HG03066 (cell line): ENCODE measurements at regions not wholly inside any gene's neighbourhood (a gene's known extent, or its start where the extent isn't known, plus 50 kb on each side); places are given as distances from the start of the nearest gene placed in this dataset.

Experiments used
- ATAC-seq: cut with Tn5 transposase; IDR thresholded peaks from one replicate; pipeline ENCODE4 v1.9.1; 2021; ENCODE audit warnings: low read depth; ENCODE audit not compliant: unreplicated experiment

DNA sequence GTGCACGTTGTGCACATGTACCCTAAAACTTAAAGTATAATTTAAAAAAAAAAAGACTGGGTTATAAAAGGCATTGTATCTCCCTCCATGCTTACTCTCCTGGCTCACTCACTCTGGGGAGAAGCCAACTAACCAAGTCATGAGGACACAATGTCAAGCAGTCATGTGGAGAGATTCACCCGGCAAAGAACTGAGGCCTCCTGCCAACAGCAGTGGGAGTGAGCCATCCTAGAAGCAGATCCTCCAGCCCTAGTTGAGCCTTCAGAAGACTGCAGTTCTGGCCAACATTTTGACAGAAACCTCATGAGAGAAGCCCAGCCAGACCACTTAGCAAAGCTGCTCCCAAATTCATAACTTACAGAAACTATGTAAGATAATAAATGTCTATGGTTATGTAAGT lies 521.7 kb upstream of the FZD8 start:
- ATAC-seq = no peak

DNA sequence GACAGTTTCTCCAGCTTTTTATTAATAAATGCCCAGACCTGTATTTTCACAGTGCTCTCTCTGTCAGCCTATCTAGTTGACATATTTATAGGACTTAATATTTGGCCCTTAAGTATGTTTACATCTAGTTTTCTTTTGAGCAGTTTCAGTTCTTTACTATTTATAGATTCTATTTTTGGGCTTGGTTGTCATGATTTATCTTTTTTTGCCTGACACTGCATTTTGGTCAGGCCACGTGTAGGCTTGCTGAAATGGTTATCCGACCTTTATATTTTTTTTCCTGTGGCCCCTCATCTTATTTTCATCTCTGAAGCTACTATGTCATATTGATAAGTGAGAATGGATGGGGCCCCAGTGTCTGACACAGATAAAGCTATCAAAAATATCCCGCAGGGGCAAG lies 515.4 kb upstream of the FZD8 start:
- no peak for ATAC-seq

DNA sequence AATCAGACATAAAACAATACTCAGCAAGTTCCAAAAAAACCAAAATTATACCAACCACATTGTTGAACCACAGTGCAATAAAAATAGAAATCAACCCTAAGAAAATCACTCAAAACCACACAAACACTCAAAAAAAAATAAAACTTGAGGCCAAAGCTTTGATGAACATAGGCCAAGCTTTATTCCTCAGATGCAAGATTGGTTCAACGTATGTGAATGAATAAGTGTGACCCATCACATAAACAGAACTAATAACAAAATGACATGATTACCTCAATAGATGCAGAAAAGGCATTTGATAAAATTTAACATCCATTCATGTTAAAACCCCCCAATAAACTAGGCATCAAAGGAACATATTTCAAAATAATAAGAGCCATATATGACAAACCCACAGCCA lies 506.1 kb upstream of the FZD8 start:
- ATAC-seq = no peak

DNA sequence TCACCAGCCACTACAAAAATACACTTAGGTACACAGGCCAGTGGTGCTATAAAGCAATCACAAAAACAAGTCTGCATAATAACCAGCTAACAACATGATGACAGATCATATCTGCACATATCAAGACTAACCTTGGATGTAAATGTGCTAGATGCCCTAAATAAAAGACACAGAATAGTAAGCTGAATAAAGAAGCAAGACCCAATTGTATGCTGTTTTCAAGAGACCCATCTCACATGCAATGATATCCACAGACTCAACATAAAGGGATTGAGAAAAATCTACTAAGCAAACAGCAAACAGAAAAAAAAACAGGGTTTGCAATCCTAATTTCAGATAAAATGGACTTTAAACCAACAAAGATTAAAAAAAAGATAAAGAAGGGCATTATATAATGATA lies 505.4 kb upstream of the FZD8 start:
- no peak for ATAC-seq

DNA sequence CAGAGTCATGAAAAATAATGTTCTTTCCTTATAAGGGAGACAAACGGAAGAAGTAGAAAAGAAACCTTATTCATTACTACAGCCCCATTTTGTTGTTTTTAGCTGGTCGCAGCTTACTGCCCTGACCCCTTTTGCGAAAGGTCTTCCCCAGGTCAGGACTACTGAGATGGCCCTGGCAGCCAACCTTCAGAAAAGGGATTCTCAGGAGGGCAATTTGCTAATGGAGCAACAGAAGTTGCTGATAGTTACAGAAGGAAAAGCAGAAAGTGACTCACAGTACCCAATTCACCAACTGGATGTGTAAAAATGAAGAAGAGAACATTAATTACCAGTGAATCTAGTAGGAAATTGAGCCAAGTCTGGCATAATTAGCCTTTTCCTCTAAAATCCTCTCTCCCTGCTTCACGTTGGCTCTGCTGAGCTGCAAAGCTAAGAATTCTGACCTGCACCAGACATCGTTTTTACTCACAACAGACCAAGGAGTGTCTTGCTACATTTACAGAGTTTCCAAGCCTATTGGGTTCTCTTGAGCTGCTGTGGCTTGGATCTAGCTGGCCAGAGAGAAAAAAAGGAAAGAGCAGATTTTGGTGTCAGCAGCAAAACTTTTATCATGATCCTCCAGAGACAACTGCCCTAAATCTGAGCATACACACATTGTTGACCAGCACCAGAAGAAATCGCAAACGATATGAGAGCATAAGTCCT lies 499.9 kb upstream of the FZD8 start:
- no peak for ATAC-seq

DNA sequence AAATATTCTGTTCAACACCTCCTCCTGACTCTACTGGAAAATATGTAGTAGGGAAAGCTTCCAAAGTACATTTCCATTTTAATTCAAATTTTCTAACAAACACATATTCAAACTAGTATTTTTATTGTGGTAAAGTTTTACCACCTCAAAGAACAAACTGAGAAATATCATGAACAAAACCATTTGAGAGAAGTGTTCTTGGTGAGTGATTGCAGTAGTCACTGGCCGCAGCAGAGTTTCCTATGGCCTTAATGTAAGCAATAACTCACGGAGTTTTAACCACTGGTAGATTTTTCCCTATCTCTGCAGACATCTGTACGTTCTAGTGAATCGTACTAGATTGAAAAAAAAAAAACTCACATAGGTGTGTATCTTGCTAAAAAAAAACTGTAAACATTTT lies 487.0 kb upstream of the FZD8 start:
- no peak for ATAC-seq

DNA sequence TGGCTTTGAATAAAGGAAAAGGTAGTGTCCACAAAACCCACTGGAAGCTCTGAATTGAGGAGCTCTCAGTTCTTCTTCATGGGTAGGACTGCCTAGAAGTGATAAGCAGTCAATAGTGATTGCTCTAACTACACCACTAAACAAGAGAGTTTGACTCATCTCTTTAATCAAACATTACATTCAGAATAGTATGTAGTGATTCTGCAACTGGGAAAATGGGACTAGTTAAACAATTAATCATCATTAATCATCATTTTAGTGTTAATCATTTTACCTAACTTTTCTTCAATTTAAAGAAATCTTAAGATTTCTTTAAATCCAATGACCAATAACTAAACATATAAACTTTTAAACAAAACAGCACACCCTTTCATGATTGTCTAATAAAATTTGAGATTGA lies 484.0 kb upstream of the FZD8 start:
- ATAC-seq = no peak

DNA sequence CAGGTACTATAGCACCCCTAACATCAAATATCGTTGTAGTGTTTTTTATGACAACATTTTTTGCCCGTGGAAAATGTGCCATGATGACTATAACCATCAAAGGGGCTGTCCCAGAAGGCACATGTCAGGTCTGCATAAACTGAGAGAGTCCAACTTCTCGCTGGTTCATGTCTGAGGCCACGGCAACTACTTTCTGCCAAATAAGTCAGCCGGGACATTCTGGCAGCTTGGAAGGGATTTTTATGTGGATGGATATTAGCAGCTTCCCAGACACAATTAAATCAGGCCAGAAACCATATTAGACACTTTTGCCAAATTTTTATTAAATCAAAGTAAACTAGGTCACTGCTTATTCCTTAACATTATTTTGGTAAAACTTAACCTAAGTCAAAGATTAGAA lies 477.4 kb upstream of the FZD8 start:
- ATAC-seq = no peak

DNA sequence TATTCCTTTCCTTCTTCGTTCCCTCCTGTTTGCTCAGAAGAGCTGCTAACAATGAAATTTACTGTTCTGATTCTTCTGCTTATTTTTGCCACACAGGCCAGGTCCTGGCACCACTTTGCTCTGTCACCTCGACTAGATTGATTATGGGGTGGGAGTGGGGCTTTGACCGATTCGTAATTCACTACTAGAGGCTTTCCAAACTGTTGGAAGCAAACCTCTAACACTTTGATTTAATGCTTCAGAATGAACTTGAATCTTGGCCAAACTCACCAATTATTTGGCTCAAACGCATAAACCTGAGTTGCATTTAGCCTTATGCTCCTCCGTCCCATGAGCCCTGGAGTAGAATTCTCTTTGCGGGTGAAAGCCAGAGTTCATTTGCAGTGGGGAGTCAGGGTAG lies 476.2 kb upstream of the FZD8 start:
- no peak for ATAC-seq

DNA sequence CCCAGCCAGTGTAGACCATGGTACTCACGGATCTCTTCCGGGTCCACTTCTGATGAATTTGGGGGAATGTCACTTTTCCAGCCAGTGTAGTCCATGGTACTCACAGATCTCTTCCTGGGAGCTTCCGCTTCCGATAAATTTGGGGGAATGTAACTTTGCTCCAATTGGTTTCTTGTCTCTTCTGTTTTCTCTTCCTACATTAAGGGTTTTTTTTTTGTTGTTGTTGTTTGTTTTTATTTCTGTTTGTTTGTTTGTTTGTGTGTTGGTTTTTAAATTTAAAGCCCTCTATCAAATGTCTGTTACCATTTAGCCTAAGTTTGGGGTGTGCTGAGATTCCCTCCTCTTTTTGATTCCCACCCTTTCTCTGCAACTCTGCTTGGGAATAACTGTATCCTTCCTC lies 475.8 kb upstream of the FZD8 start:
- ATAC-seq = no peak

DNA sequence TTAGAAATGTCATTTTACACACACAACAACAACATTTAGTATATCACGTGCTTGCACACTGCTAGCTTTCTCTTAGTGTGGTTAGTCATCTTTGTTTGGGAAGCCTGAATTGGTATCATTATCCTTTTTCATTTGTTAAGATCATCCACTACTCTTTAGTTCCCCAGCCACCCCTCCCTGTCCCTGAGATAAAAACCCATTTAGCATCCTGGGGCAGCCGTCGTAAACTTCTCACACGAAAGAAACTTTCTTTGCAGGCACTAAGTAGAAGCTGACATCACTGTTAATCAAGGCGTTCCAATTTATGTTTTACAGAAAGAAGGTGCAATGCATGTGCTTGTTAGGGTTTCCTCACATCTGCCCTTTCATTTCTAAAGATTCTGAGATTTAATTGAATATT lies 475.1 kb upstream of the FZD8 start:
- no peak for ATAC-seq

DNA sequence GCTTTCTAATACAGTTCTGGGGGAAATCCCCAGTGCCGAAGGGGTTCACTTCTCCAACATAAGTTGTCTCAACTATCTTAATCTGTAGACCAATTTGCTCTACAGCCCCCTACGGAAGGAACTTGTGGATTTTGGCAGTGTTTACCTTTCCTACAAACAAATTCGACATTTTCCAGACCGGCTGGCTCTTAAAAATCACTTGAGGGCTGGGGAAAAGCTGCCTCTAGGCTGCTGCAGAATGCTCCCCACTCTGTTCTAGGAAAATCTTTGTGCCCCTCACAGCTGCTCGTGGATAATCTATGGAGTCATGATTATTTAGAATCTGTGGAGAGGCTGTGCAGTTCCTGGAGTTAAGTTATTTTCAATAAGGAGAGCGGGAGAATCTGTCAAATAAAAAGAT lies 474.6 kb upstream of the FZD8 start:
- ATAC-seq = no peak

DNA sequence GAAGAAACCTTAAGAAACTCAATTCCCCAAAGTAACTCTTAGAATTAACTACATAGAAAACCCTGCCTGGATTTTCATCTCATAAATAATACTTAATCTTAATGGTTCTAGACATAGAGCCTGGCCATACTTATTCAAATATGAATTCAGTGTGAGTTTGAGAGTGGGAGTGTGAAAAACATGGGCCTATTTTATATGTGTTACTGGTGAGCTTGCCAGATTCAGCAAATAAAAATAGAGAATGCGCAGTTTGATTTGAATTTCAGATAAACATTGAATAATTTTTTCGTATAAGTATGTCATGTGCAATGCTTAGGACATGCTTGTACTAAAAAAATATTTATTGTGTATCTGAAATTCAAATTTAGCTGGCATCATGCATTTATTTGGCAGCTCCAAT lies 473.9 kb upstream of the FZD8 start:
- no peak for ATAC-seq

DNA sequence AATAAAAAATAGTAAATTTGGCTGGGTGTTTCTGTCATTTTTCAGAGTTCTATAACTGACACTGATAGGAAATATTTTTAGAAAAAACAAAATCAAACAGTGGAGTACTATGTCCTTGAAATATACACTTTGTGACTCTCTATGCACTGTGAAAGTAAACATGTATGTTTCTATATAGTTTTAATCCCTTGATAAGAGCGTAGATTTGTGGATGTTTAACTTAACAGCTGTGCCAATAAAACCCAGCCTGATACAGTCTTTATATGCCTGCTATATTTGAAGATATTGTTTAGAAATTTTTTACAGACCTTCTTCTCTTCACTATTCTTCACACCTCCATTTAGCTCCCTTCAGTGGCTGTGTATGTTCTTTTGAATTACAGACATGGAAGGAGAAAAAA lies 473.3 kb upstream of the FZD8 start:
- no peak for ATAC-seq

DNA sequence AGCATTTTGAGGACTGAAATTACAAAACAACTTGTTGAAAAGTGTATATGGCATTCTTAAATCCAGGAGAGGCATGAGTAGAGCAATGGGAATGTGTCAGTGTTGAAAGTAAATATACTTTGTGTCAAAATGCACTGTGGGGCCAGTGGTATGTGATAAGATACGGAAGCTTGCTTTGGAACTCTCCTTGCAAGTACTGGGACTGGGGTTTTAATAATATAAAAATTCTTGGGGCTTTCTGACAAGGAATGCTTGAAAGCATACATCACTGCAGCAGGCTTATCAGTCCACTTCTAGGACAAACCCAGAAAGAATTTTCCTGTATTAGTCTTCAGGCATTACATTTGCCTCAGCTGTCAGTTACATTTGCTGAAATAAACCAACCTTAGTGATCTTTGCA lies 472.8 kb upstream of the FZD8 start:
- no peak for ATAC-seq

DNA sequence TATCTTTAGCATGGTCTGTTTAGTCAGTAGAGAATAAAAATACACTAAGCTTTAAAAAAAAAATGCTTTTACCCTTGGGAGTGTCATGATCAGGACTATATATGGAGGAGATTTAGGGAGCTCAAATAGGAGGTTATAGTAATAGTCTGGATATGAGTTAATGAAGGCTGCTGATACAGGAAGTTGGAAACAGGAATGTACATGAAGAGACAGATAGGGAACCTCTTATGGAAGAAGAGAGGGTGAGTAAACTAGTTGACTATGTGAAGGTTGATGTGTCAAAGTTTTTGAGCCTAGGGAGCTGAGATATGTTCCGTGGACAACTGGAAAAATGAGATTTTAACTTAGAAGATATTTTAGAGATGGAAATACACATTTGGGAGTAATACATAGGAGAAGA lies 472.0 kb upstream of the FZD8 start:
- no peak for ATAC-seq

DNA sequence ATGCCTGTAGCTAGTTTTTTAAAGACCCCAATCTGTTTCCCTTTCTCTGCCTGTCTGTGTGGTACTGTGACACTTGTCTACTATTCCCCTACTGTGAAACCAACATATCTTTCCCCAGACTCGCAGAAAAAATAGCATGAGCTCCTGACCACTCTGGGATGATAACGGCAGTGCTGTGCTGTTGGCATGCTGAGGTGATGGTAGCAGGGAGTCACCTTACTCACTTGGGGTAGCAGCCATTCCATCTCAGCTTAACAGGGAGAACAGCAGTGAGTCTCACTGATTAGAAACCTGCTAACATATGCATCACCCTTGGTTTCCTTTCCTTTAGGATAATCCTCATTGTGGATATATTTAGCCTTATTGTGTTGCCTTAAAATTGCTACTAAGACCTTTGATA lies 469.6 kb upstream of the FZD8 start:
- no peak for ATAC-seq

DNA sequence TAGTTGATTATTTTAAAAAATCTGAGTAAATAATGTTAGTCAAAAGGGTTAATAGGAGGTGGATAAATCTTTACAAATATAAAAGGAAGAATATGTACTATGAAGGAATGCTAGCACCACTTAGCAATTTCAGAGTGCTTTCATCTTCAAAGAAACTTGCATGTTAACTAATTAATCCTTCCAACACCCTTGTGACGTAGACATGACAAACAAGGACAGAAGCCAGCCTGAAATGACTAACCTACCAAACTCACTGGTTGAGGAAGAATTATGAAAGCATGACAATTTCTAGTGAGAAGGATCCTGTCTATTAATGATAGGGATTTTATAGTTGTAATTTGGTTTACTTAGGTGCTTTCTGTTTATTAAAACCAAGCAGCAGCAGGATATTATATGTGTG lies 468.0 kb upstream of the FZD8 start:
- no peak for ATAC-seq

DNA sequence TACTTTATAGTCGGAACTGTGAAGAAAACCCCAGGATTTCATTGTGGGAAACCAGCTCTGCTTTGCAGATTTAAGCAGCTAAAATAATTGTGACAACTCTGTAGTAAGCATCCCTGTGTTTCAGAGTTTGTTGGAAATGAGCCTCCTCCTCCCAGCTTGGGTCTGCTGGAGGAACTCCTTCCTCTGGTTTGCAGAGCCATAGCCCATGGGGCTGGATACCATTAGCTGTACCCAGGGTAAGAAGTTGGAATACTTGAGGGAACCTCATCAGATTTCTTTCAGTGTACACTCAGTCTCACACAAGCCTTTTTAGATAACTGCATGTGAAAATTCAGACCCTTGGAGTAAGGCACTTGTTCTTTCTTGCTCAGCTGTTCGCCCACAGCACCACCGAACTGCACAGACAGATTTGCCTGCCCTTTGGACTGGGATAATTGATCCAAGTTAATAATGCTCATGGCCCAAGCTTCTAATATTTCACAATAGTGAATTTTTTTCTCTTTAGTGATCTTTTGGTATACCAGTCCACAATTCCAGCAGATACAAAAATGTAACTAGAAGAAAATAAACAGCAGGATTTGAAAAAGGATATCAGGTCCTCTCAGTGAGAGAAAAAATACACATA lies 467.4 kb upstream of the FZD8 start:
- no peak for ATAC-seq

DNA sequence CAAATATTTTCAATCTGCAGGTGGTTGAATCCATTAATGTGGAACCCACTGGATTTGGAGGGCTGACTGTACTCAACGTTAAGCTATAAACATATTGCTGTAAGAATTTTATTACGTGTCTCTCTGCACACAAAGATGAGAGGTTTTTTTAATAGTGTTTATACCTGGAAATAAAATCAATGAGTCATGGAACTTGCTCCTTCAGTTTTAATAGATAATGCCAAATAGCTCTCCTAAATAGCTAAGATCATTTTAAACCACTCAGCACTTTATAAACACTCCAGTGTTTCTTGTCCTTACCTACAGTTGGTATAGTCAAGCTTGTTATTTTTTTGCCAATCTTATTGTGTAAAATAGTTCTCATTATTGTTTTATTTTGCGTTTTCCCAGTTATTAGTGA lies 455.6 kb upstream of the FZD8 start:
- no peak for ATAC-seq

DNA sequence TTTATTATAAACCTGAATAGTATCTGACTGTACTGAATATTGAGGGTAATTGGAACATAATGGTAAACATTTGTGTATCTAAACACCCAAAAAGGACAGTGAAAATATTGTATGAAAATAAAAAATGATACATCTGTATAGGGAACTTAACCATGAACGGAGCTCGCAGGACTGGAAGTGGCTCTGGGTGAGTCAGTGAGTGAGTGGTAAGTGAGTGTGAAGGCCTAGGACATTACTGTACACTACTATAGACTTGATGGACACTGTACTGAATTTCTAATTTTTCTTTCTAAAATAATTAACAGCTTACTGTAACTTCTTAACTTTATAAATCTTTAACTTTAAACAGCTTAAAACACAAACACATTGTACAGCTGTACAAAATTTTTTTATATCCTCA lies 454.5 kb upstream of the FZD8 start:
- ATAC-seq = no peak

DNA sequence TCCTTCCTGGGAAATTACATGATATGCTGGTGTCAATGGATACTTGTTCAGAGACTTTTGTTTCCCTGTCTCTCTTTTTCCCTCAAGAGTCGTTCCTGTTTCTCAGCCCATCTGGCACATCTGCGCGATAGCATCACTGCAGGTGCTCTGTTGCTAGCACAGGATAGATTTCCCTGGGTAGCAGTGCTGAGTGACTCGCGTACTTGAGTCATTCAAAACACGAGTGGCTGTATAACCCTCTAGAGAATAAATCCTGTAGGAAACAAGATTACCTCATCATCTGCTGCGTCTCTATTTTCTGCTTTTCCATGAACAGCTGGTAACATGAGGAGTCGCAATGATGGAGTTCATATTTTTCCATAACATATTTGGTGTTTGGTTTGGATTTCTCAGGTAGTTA lies 452.0 kb upstream of the FZD8 start:
- no peak for ATAC-seq

DNA sequence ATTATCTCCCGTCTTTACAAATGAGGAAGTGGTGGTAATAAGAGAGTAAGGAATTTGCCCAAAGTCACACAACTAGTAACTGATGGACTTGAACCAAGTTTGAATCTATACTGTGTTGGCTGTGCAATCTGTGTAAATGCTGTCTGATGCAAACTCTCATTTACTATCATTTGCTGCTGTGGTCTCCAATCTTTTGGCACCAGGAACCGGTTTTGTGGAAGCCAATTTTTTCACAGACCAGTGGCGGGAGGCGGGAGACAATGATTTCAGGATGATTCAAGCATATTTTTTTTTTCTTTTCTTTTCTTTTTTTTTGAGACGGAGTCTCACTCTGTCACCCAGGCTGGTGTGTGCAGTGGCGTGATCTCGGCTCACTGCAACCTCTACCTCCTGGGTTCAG lies 450.0 kb upstream of the FZD8 start:
- no peak for ATAC-seq
